Endothelial cell of umbilical vein (primary cell): ENCODE measurements at regions not wholly inside any gene's neighbourhood (a gene's known extent, or its start where the extent isn't known, plus 50 kb on each side); places are given as distances from the start of the nearest gene placed in this dataset.

ENCODE experiments used
- BruUV-seq: library from RNA; stranded (reverse); fragments of 400-500 nt; replicated peaks from 2 replicates; lab custom pipeline; 2021; lab: Mats Ljungman, UMichigan
- CTCF ChIA-PET: fragments of 300-600, 350-600 bp; sonication (Branson Sonifier 250); formaldehyde crosslinking; loops from one replicate; lab custom pipeline; 2021; ENCODE audit warnings: antibody characterized with exemption, inconsistent platforms; lab: Charles Lee
- POLR2A ChIA-PET: fragments of 300-600, 350-600 bp; sonication (Branson Sonifier 250); formaldehyde crosslinking; loops from one replicate; lab custom pipeline; 2021; ENCODE audit warnings: antibody characterized with exemption, inconsistent platforms; lab: Charles Lee
- DNase-seq: peaks from one replicate; pipeline ENCODE4 v3.0.0-alpha.2; 2011; ENCODE audit warnings: low read depth, low spot score
- FAIRE-seq: peaks from 2 replicates; lab custom pipeline; 2011; peaks lifted over from hg19 to GRCh38; lab: Jason Lieb, UNC
- H2AFZ ChIP-seq: 2 replicates; pipeline ENCODE4 v1.6.0; 2012; ENCODE audit warnings: low read depth, low read length, control low read depth, inconsistent platforms
- H3K27ac ChIP-seq: 2 replicates; pipeline ENCODE4 v1.5.1; 2011; ENCODE audit warnings: low read depth, mild to moderate bottlenecking, control low read depth, low read length, moderate library complexity; ENCODE audit not compliant: insufficient read depth
- H3K27me3 ChIP-seq, 2 experiments: 2 replicates each; pipeline versions ENCODE4 v1.6.0 to v1.6.1; 2011; ENCODE audit warnings: low read length in 2 of 2, mixed read lengths in 1 of 2; ENCODE audit not compliant: control insufficient read depth in 2 of 2, insufficient read depth in 2 of 2
- H3K36me3 ChIP-seq, 2 experiments: 2 replicates in 1 of 2; 3 replicates in 1 of 2; pipeline ENCODE4 v1.5.1; 2011; ENCODE audit warnings: low read length in 2 of 2, mild to moderate bottlenecking in 1 of 2, moderate library complexity in 1 of 2; ENCODE audit not compliant: control insufficient read depth in 2 of 2, insufficient read depth in 2 of 2; ENCODE audit errors: extremely low read depth in 1 of 2
- H3K4me1 ChIP-seq: 3 replicates; pipeline ENCODE4 v1.5.1; 2011; ENCODE audit warnings: mild to moderate bottlenecking, low read length; ENCODE audit not compliant: control insufficient read depth, insufficient read depth; ENCODE audit errors: extremely low read depth
- H3K4me2 ChIP-seq: 2 replicates; pipeline ENCODE4 v1.6.1; 2011; ENCODE audit warnings: low read length, control low read depth, mixed read lengths; ENCODE audit not compliant: insufficient read depth
- H3K4me3 ChIP-seq, 3 experiments: fragments of 200-600 bp in 1 of 3; sonication (generic), shearing (Covaris generic) in 1 of 3; replicated peaks in 1 of 3; 2 replicates each; pipeline ENCODE4 v1.5.1; 2011 to 2016; ENCODE audit warnings: control low read depth in 3 of 3, low read length in 3 of 3, mild to moderate bottlenecking in 2 of 3, inconsistent platforms in 1 of 3, low read depth in 1 of 3, moderate library complexity in 1 of 3; ENCODE audit not compliant: insufficient read depth in 1 of 3
- H3K79me2 ChIP-seq: 2 replicates; pipeline ENCODE4 v1.6.0; 2012; ENCODE audit warnings: low read length, inconsistent platforms; ENCODE audit not compliant: control insufficient read depth, insufficient read depth
- H3K9ac ChIP-seq: replicated peaks from 2 replicates; pipeline ENCODE3; 2011; ENCODE audit warnings: low read length, control low read depth; ENCODE audit not compliant: insufficient read depth; ENCODE audit errors: extremely low read depth
- H3K9me1 ChIP-seq: replicated peaks from 3 replicates; pipeline ENCODE4 v1.6.0; 2011; ENCODE audit warnings: mild to moderate bottlenecking, low read length; ENCODE audit not compliant: control insufficient read depth, insufficient read depth; ENCODE audit errors: extremely low read depth
- H3K9me3 ChIP-seq: replicated peaks from 2 replicates; pipeline ENCODE4 v1.5.1; 2012; ENCODE audit warnings: low read length, inconsistent platforms; ENCODE audit not compliant: control insufficient read depth, insufficient read depth
- H4K20me1 ChIP-seq: replicated peaks from 2 replicates; pipeline ENCODE3; 2011; ENCODE audit warnings: mild to moderate bottlenecking, low read length; ENCODE audit not compliant: control insufficient read depth, insufficient read depth; ENCODE audit errors: extremely low read depth
- EZH2 ChIP-seq: IDR thresholded peaks from 2 replicates; pipeline ENCODE4 v1.6.1; 2012; ENCODE audit warnings: borderline replicate concordance, low read depth, mild to moderate bottlenecking, moderate library complexity, low read length, inconsistent platforms; ENCODE audit not compliant: severe bottlenecking
- FOS ChIP-seq: IDR thresholded peaks from 2 replicates; pipeline ENCODE4 v1.6.1; 2011; ENCODE audit warnings: mild to moderate bottlenecking, low read length, moderate library complexity, borderline replicate concordance; ENCODE audit not compliant: insufficient read depth
- GATA2 ChIP-seq: IDR thresholded peaks from 2 replicates; pipeline ENCODE4 v1.7.0; 2011; ENCODE audit warnings: low read depth, mild to moderate bottlenecking, moderate library complexity, mixed read lengths, low read length; ENCODE audit not compliant: insufficient read length, insufficient read depth
- JUN ChIP-seq: IDR thresholded peaks from 2 replicates; pipeline ENCODE4 v1.6.1; 2011; ENCODE audit warnings: borderline replicate concordance, low read depth; ENCODE audit not compliant: insufficient read length, insufficient read depth
- MYC ChIP-seq: IDR thresholded peaks from one replicate; pipeline ENCODE4 v1.6.1; 2011; ENCODE audit warnings: mild to moderate bottlenecking, low read depth, low read length
- POLR2A ChIP-seq: IDR thresholded peaks from 2 replicates; pipeline ENCODE4 v1.6.1; 2012; ENCODE audit warnings: low read depth, mild to moderate bottlenecking, control low read depth, low read length
- POLR2AphosphoS5 ChIP-seq: IDR thresholded peaks from 2 replicates; pipeline ENCODE4 v1.6.1; 2012; ENCODE audit warnings: low read depth, mild to moderate bottlenecking, control low read depth, low read length, moderate library complexity; ENCODE audit not compliant: insufficient read depth
- dilution Hi-C: fragments of 300-500 bp; cut with MboI; formaldehyde crosslinking; loops from one replicate; pipeline ENCODE4 v1.15.0; 2019; ENCODE audit warnings: low sequenced_read_pairs; ENCODE audit not compliant: extremely low pct_ligation_motif_present
- intact Hi-C: fragments of 100-400 bp; cut with micrococcal nuclease; formaldehyde crosslinking; loops from one replicate; pipeline ENCODE4 v1.10.0; 2022
- TF ChIP-seq, protein P1 (sequence below): IDR thresholded peaks from 2 replicates; pipeline ENCODE4 v1.6.1; 2011; ENCODE audit not compliant: insufficient read depth, insufficient read length
- TF ChIP-seq, protein P2 (sequence below), 2 donors: IDR thresholded peaks; 1 replicate in 1 of 2; 2 replicates in 1 of 2; pipeline ENCODE4 v1.5.1; 2011; ENCODE audit warnings: low read length in 2 of 2, mild to moderate bottlenecking in 2 of 2, moderate library complexity in 2 of 2, control low read depth in 1 of 2, inconsistent platforms in 1 of 2, low read depth in 1 of 2; ENCODE audit not compliant: insufficient read depth in 1 of 2; ENCODE audit errors: extremely low read depth in 1 of 2

DNA sequence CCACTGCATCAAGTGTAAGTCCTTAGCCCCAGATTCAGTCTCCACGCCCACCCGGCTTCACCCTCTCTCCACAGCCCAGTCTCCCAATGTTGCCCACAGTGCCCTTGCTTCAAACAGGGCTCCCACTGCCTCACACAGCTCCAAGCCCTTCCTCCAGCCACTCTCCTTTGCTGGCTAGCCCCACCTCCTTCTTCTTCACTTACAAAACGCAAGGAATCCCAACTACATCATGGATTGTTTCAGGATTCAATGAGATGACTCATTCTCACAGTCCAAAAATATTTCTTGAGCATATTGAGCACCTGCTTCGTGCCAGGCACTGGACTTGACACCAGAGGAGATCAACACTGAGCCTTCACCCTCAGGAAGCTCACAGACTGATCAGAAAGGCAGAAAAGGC is 533.5 kb downstream of the BUD13 start:
- Histone ChIP-seq H3K27ac (no peak overlapping the region), H3K27me3 (no peaks in the 10 kb centered on the region), H3K36me3 (no peaks in the 10 kb centered on the region), H3K9ac (no peak overlapping the region), H3K79me2 (no peaks in the 10 kb centered on the region), H4K20me1 (no peaks in the 10 kb centered on the region), H3K4me2 (no peak overlapping the region), H2AFZ (no peak overlapping the region), H3K9me1 (no peaks in the 10 kb centered on the region), H3K4me1 (no peaks in the 10 kb centered on the region), H3K4me3 (no peak overlapping the region), H3K9me3 (no peaks in the 10 kb centered on the region)
- DNase-seq (no peak), FAIRE-seq (no peak)
- CTCF ChIA-PET, result no interaction called here
- BruUV-seq, result no TSS peak
- dilution Hi-C loops (no loop called here), intact Hi-C loops (no loop called here)
- TF ChIP-seq FOS, result no peak
- no peak for TF ChIP-seq EZH2
- TF ChIP-seq POLR2A, result no peak
- TF ChIP-seq POLR2AphosphoS5, result no peak
- TF ChIP-seq JUN, result no peak
- TF ChIP-seq MYC, result no peak
- TF ChIP-seq, protein P1, sequence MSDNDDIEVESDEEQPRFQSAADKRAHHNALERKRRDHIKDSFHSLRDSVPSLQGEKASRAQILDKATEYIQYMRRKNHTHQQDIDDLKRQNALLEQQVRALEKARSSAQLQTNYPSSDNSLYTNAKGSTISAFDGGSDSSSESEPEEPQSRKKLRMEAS, result no peak
- no peak for TF ChIP-seq GATA2
- TF ChIP-seq, protein P2, sequence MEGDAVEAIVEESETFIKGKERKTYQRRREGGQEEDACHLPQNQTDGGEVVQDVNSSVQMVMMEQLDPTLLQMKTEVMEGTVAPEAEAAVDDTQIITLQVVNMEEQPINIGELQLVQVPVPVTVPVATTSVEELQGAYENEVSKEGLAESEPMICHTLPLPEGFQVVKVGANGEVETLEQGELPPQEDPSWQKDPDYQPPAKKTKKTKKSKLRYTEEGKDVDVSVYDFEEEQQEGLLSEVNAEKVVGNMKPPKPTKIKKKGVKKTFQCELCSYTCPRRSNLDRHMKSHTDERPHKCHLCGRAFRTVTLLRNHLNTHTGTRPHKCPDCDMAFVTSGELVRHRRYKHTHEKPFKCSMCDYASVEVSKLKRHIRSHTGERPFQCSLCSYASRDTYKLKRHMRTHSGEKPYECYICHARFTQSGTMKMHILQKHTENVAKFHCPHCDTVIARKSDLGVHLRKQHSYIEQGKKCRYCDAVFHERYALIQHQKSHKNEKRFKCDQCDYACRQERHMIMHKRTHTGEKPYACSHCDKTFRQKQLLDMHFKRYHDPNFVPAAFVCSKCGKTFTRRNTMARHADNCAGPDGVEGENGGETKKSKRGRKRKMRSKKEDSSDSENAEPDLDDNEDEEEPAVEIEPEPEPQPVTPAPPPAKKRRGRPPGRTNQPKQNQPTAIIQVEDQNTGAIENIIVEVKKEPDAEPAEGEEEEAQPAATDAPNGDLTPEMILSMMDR (IDR thresholded peaks at IDR 0.05; ENCODE audit: extremely low read depth in 1 of 2, insufficient read depth in 1 of 2, low read depth in 1 of 2, low read length in 2 of 2), result no peak
- POLR2A ChIA-PET, result no interaction called here
